Karpas-422 (cell line): ENCODE measurements at regions not wholly inside any gene's neighbourhood (a gene's known extent, or its start where the extent isn't known, plus 50 kb on each side); places are given as distances from the start of the nearest gene placed in this dataset.

Experiments used
- DNase-seq: peaks from one replicate; pipeline ENCODE4 v3.0.0-alpha.2; 2015
- H2AFZ ChIP-seq: fragments of 200-600 bp; sonication (generic); 2 replicates; pipeline ENCODE4 v1.6.1; 2014; ENCODE audit warnings: antibody characterized with exemption, low read length, mixed read lengths
- H3K27ac ChIP-seq: fragments of 200-600 bp; sonication (generic); 2 replicates; pipeline ENCODE4 v1.5.1; 2014; ENCODE audit warnings: mild to moderate bottlenecking, low read length, moderate library complexity
- H3K27me3 ChIP-seq: fragments of 200-600 bp; sonication (generic); 2 replicates; pipeline ENCODE4 v1.6.1; 2014; ENCODE audit warnings: low read length, mixed read lengths
- H3K36me3 ChIP-seq: fragments of 200-600 bp; sonication (generic); 2 replicates; pipeline ENCODE4 v1.6.1; 2014; ENCODE audit warnings: low read length, mixed read lengths; ENCODE audit not compliant: insufficient read depth
- H3K4me1 ChIP-seq: fragments of 200-600 bp; sonication (generic); 2 replicates; pipeline ENCODE4 v1.6.1; 2014; ENCODE audit warnings: mild to moderate bottlenecking, low read length, mixed read lengths
- H3K4me2 ChIP-seq: fragments of 200-600 bp; sonication (generic); 2 replicates; pipeline ENCODE4 v1.6.1; 2014; ENCODE audit warnings: low read length, low read depth, mild to moderate bottlenecking; ENCODE audit not compliant: poor library complexity, severe bottlenecking
- H3K4me3 ChIP-seq: fragments of 200-600 bp; sonication (generic); 2 replicates; pipeline ENCODE4 v1.5.1; 2014; ENCODE audit warnings: mild to moderate bottlenecking, antibody characterized with exemption, low read length, mixed read lengths
- H3K79me2 ChIP-seq: fragments of 200-600 bp; sonication (generic); 2 replicates; pipeline ENCODE4 v1.6.1; 2014; ENCODE audit warnings: mild to moderate bottlenecking, low read length, mixed read lengths
- H3K9ac ChIP-seq: fragments of 200-600 bp; sonication (generic); 2 replicates; pipeline ENCODE4 v1.6.0; 2014; ENCODE audit warnings: low read length
- H3K9me2 ChIP-seq: fragments of 200-600 bp; sonication (generic), shearing (Covaris generic); replicated peaks from 2 replicates; pipeline ENCODE4 v1.6.0; 2014; ENCODE audit warnings: mild to moderate bottlenecking, low read length, moderate library complexity; ENCODE audit not compliant: insufficient read depth
- H3K9me3 ChIP-seq: fragments of 300-700, 200-600 bp; sonication (generic); 2 replicates; pipeline ENCODE4 v1.6.1; 2014; ENCODE audit warnings: low read length, mixed read lengths
- H4K20me1 ChIP-seq: fragments of 200-600 bp; sonication (generic); 2 replicates; pipeline ENCODE4 v1.6.1; 2014; ENCODE audit warnings: mild to moderate bottlenecking, antibody characterized with exemption, low read length, low read depth; ENCODE audit not compliant: insufficient read depth

DNA sequence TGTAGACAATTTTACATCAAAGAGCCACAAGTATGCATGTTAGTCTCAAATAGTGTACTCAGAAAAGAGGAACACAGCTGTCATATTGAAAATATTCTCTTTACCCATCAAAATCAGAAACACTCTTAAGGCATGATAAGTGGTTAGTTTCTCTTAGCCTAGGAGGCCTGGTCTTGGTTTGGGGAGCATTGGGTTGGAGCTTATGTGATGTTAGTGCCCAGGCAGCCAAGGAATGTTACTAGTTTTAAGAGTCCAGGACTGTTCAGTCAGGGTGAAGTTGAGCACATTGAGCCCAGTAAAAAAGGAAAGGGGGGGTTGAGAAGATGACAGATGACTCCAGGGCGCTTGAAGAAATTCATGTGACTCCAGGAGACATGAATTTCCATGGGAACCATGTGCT is 340.6 kb downstream of the HRH4 start:
- Histone ChIP-seq H3K9ac (no peak overlapping the region), H3K27me3 (no peaks in the 10 kb centered on the region), H3K4me1 (no peaks in the 10 kb centered on the region), H3K9me3 (no peaks in the 10 kb centered on the region), H3K79me2 (no peaks in the 10 kb centered on the region), H3K4me2 (no peak overlapping the region), H3K4me3 (no peak overlapping the region), H3K9me2 (no peaks in the 10 kb centered on the region), H3K27ac (no peak overlapping the region), H2AFZ (no peak overlapping the region), H3K36me3 (no peaks in the 10 kb centered on the region), H4K20me1 (no peaks in the 10 kb centered on the region)
- no peak for DNase-seq

DNA sequence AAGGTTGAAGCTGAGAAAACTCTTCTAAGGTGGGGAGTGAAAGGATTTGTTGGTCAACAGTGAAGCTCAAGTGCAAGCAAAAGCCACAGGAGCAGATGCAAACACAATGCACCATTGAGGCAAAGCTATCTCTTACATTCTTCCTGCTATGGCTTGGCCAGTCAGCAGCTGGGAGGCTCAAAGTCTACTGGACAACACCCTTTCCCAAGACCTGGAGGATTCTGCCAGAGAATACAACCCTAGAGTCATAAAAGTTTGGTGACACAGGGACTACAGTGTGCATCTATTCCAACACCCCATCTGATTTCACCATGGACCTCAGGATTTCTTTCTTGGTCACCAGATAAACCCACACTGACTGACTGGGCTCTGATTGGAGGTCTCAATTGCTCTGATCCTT is 342.0 kb downstream of the HRH4 start:
- H3K9me2 ChIP-seq, result no peaks in the 10 kb centered on the region

DNA sequence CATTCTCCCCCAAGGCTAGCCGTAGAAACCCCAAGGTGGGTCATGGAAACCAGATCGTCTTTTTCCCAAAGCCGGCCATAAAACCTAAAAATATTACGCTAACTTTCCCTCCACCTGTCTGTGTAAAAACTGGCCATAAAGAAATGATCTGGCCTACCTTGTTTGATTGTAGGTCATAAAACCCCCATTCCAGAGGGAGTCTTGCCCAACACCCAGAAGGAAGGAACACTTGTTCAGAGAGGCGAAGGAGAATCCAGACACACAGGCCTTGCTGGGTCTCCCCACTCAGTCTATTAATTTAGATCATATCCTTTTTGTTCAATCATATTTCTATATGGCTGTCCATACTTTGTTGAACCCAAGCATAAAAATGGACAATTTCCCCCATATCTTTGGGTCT is 344.7 kb downstream of the HRH4 start:
- H3K9ac ChIP-seq, result no peak overlapping the region

More for the DNA sequence above, 342.0 kb downstream of the HRH4 start:
- Histone ChIP-seq H3K4me3 (no peak overlapping the region), H3K27ac (no peak overlapping the region), H3K4me1 (no peaks in the 10 kb centered on the region), H2AFZ (no peak overlapping the region), H3K79me2 (no peaks in the 10 kb centered on the region), H3K36me3 (no peaks in the 10 kb centered on the region), H3K9ac (no peak overlapping the region), H3K4me2 (no peak overlapping the region), H3K9me3 (no peaks in the 10 kb centered on the region), H4K20me1 (no peaks in the 10 kb centered on the region), H3K27me3 (no peaks in the 10 kb centered on the region)
- no peak for DNase-seq

DNA sequence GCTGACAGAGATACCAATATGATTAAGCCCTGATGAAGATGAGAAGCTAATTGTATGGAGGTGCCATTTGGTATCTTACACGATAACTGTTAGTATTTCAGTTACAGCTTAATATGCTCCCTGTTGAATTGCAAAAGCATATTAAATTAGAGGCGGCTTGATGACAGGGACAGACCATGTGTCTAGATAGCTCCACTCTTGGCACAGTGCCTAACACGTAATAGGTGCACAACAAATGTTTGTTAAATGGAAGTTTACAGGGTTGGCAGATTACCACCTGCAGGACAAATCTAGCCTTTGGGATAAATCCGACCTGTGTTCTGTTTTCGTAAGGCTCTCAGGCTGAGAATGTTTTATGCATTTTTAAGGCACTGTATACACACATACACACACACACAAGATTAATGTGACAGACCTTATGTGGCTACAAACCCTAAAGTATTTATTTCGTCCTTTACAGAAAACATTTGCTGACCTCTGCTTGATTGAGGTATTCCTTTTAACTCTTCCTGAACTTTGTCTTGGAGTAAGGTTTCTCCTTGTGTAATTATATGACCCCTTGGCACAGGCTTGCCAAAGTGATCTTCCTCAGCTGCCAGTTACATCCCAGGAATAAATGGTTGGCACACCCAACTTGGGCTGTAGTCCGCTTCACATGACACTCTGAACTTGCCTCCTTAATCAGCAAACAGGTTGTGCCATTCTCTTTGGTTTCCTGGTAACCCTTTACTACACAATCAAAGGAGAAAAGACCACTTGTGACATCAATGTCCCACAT is 348.9 kb downstream of the HRH4 start:
- Histone ChIP-seq H3K9me2 (no peaks in the 10 kb centered on the region), H3K79me2 (no peaks in the 10 kb centered on the region), H4K20me1 (no peaks in the 10 kb centered on the region), H3K4me1 (no peaks in the 10 kb centered on the region), H3K4me3 (no peak overlapping the region), H3K36me3 (no peaks in the 10 kb centered on the region), H3K4me2 (no peak overlapping the region), H3K9ac (no peak overlapping the region), H3K9me3 (no peaks in the 10 kb centered on the region), H3K27ac (no peak overlapping the region), H3K27me3 (no peaks in the 10 kb centered on the region), H2AFZ (no peak overlapping the region)
- DNase-seq, result no peak

More for the DNA sequence above, 344.7 kb downstream of the HRH4 start:
- Histone ChIP-seq H3K4me1 (no peaks in the 10 kb centered on the region), H3K9me2 (no peaks in the 10 kb centered on the region), H3K9me3 (no peaks in the 10 kb centered on the region), H3K4me2 (no peak overlapping the region), H3K27ac (no peak overlapping the region), H3K4me3 (no peak overlapping the region), H2AFZ (no peak overlapping the region), H4K20me1 (no peaks in the 10 kb centered on the region), H3K36me3 (no peaks in the 10 kb centered on the region), H3K79me2 (no peaks in the 10 kb centered on the region), H3K27me3 (no peaks in the 10 kb centered on the region)
- no peak for DNase-seq

DNA sequence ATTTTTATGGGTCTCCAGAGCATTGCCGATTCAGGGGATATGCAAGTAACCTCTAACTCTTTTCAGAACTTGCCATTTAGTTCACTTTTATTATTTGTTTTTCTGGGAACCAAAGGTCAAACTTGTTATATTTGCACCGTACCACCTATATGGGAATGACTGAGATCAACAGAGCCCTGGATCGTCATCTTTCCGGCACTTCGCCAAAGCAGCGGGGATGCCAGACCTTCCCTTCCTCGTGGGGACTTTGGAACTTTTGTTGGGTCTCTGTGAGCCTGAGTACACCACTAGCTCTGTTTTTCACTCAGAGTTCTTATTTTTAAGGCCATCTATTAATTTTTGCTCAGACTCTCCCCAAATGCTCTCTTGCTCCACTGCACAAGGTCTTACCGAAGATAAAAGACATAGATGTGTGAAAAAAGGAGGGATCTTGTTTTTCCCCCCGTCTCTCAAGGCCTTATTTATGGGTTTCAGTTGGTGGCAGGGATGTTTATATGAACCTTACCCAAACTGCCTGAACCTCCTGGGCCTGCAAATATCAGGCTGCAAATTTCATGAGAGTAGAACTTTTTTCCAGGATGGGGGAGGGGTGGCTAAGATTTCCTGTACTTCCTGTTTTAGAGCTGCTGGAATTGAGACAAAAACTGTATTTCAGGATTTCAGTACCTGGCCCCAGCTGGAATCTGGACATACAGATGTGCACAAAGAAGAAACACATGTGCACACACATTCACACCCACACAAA is 350.3 kb downstream of the HRH4 start:
- Histone ChIP-seq H3K27ac (no peak overlapping the region), H4K20me1 (no peaks in the 10 kb centered on the region), H3K4me3 (no peak overlapping the region), H3K9ac (no peak overlapping the region), H3K36me3 (no peaks in the 10 kb centered on the region), H3K27me3 (no peaks in the 10 kb centered on the region), H3K4me1 (no peaks in the 10 kb centered on the region), H3K9me2 (no peaks in the 10 kb centered on the region), H3K9me3 (no peaks in the 10 kb centered on the region), H3K4me2 (no peak overlapping the region), H3K79me2 (no peaks in the 10 kb centered on the region), H2AFZ (no peak overlapping the region)
- DNase-seq, result no peak

DNA sequence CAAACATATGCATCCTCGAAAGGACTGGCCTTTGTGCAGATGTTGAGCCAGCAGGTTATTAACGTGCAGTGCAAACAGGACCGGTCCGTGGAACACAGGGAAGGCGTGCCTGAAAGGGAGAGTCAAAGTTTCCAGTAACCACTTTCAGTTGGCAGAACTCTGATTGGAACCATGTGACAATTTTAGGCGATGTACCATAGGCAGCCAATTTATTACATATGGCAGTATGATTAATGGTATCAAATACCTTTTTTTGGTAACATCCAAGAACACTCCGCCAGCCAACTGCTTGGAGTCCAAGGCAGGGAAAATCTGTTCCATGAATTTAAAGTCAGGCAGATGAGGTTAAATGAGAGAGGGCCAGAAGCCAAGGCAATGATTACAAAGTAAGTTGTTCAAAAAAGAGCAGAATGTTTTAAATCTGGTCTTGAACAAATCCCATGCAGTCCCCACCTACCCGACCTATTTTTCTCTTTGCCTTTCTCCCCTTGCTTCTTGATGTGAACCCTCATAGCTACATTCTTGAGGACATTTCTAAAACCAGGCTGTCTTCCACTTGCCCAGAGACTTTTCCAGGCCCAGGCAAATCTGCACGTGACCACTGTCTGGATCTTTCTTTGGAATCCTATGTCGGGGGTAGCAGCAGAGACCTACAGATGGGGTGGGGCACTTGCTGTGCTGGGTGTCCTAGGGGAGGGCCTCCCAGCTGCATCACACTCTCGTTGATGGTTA is 351.7 kb downstream of the HRH4 start:
- no peaks in the 10 kb centered on the region for H4K20me1 ChIP-seq
- no peak overlapping the region for H3K4me3 ChIP-seq
- H3K9me2 ChIP-seq, result no peaks in the 10 kb centered on the region
- H3K27ac ChIP-seq, result no peak overlapping the region
- H3K79me2 ChIP-seq, result no peaks in the 10 kb centered on the region
- no peaks in the 10 kb centered on the region for H3K27me3 ChIP-seq
- H3K9ac ChIP-seq, result no peak overlapping the region
- H2AFZ ChIP-seq, result no peak overlapping the region
- H3K4me1 ChIP-seq, result no peaks in the 10 kb centered on the region
- H3K36me3 ChIP-seq, result no peaks in the 10 kb centered on the region
- H3K4me2 ChIP-seq, result no peak overlapping the region
- no peak for DNase-seq
- no peaks in the 10 kb centered on the region for H3K9me3 ChIP-seq

DNA sequence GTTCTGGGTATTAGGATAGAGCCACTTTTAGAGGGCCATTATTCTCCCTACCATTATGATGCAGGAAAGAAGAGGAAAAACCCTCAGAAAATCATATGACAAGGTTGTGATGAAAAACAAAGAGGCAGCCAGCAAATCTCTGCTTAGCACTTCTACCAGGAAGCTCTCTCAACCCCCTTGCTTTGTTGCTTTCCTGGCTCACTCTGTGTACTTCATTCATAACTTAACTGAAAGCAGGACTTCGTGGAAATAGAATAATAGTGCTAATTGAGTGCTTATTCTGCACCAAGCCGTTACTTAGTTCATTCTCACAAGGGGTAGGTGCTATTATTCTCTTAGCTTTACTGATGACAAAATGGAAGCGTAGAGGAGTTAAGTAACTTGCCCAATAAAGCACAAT is 354.1 kb downstream of the HRH4 start:
- Histone ChIP-seq H3K36me3 (no peaks in the 10 kb centered on the region), H3K9me2 (no peaks in the 10 kb centered on the region), H3K4me2 (no peak overlapping the region), H4K20me1 (no peaks in the 10 kb centered on the region), H3K27ac (no peak overlapping the region), H2AFZ (no peak overlapping the region), H3K9me3 (no peaks in the 10 kb centered on the region), H3K4me3 (no peak overlapping the region), H3K9ac (no peak overlapping the region), H3K27me3 (no peaks in the 10 kb centered on the region), H3K79me2 (no peaks in the 10 kb centered on the region), H3K4me1 (no peaks in the 10 kb centered on the region)
- DNase-seq, result no peak

DNA sequence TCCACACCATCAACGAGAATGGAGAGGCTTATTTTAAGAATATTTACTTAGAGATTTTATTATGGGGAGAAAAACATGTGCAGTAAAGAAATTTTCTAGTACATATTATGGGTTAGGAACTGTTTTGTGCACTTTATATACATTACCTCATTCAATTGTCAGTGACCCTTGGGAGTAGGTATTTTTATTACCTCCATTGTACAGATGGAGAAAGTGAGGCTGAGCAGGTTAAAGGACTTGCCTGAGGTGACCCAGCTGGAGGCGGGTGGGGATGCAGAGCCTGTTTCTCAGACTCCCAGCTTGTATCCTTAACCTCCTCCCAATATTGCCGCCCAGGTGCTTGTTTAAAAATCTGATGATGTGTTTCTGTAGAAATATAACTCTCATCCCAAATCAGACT is 356.7 kb downstream of the HRH4 start:
- Histone ChIP-seq H3K9me3 (no peaks in the 10 kb centered on the region), H3K27me3 (no peaks in the 10 kb centered on the region; the same call in 1 of the 2 replicates), H3K4me2 (no peak overlapping the region), H3K4me1 (no peaks in the 10 kb centered on the region), H3K36me3 (no peaks in the 10 kb centered on the region), H3K9ac (no peak overlapping the region), H3K27ac (no peak overlapping the region), H2AFZ (no peak overlapping the region), H4K20me1 (no peaks in the 10 kb centered on the region), H3K79me2 (no peaks in the 10 kb centered on the region), H3K9me2 (no peaks in the 10 kb centered on the region), H3K4me3 (no peak overlapping the region)
- no peak for DNase-seq
